Stimulated activated CD4-positive, alpha-beta T cell treated with anti-CD3 and anti-CD28 coated beads, TNF-alpha, amount 100 ng/mL, for 24 hours (primary cell): ENCODE measurements at regions not wholly inside any gene's neighbourhood (a gene's known extent, or its start where the extent isn't known, plus 50 kb on each side); places are given as distances from the start of the nearest gene placed in this dataset.
"Not testable (repeated sequence)": the region's sequence is repeated elsewhere in the genome, so short reads cannot be mapped to it uniquely, and the experiment has no call there.

ENCODE experiments used
- DNase-seq, 3 experiments: peaks; one replicate each; pipeline ENCODE4 v3.0.0-alpha.2; 2020; ENCODE audit warnings: low read depth in 3 of 3

- no peak for DNase-seq
These were observed 518.0 kb upstream of the KLF6 start for GRCh38 chr10:4303045-4303444.

DNA sequence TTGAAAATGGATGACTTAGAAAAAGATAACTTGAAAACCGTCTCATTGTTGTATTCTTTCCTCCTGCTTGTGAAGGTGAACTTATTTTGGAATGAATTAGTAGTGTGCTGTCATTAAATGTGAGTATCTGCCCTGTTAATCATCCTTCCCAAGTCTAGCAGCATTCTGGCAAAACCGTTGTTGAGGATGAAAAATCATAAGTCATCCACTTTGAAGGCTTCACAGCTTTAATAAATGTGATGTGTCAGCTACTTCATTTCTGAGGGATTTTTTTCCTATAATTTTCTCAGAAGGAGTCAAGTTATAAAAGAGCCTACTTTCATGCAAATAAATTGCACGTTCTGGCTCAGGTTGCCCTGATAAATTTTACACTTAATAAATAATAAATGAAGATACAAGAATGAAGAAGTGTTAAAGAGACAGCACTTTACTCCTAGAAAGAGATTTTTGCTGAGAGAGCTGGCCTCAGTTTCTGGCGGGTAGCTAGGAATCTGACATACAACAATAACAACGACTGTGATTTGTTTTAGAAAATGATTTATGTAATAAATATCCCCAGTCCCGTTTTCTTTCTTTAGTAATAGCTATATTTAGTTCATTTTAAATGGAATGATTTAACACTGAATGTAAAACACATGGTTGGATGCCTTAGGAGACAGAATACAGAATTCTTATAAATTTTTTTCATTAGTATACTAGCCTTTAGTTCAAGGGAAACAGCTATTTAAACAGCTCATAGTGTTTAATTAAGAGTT, 516.5 kb upstream of the KLF6 start:
- DNase-seq: no peak

- DNase-seq: no peak
These were observed 511.2 kb upstream of the KLF6 start for GRCh38 chr10:4296161-4296560.

- no peak for DNase-seq
These were observed 510.2 kb upstream of the KLF6 start for GRCh38 chr10:4294996-4295792.

DNA sequence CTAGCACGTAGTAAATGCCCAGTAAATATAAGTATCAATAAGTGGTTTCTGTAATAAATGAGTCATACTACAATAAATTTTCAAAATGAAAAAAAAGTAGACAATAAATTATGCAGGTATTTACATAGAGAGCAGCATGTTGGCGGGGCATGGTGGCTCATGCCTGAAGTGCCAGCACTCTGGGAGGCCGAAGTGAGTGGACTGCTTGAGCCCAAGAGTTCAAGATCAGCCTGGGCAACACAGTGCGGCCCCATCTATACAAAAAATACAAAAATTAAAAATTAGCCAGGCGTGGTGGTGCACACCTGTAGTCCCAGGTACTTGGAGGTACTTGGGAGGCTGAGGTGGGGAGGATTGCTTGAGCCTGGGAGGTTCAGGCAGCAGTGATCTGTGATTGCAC, 509.3 kb upstream of the KLF6 start:
- DNase-seq: no peak

DNA sequence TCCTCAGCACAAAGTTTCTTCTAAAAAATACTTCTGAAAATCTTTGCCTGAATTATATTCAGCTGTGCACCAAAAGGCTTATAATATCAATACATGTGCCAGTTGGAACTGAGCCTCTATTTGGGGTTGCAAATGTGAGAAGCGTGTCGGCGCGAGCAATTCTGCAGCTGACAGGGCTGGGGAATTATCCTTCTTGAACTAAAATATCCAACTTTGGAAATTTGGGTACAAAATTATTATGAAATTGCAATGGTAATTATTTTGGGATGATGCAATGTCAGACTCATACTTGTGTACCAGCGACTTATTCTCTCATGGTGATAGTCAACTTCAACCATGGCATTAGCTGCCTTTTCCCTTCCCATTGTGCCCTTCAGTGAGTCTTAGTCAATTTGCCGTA, 507.0 kb upstream of the KLF6 start:
- DNase-seq: no peak

- DNase-seq: no peak
These were observed 500.1 kb upstream of the KLF6 start for GRCh38 chr10:4285121-4285520.

GRCh38 chr10:4283846-4284610, 499.0 kb upstream of the KLF6 start:
- no peak for DNase-seq

DNA sequence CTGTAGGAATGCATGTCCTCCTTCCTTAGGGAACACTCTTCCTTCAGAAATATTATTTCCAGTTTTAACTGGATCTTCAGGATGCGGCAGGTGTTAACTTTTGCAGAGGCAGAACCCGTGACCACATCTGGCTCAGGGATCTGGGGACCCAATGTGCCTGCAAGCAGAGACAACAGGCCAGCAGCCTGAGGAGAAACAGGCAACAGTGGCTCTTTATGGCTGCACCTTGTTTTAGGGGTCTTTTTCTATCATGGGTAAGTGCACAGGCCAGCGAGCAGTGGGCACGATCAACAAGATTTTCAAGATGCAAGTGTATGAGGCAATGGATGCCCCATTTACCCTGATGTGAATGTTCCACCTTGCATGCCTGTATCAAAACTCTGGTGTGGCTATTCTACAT, 497.5 kb upstream of the KLF6 start:
- no peak for DNase-seq

DNA sequence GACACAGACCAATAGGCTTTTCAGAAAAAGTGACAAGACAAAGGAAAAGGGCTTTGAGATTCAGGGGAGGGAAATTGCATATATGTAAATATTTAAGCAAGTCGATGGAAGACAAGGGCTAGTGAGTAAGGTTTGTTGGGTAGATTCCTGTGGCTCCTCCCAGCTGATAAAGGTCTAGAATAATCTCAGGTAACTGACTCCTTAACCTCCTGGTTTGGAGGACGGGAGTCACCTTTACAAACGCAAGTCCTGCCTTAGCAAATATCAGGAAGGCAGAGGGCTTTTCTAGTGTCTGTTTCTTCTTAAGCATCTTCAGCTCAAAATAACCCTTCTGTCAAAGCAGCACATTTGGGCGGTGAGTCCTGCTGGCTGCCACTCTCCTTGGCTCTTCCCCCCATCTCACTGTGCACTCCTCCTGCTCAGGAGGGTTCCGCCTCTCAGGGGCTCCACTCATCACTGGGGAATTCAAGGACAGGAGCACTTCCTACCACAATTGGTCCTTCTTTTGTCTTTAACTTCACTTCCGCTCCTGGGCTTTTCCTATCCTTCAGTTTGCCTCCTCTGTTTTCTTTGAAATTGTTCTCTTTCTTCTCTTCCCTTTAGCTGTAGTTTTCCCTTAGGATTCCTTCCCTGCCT, 496.3 kb upstream of the KLF6 start:
- no peak for DNase-seq

- DNase-seq: no peak
These were observed 495.6 kb upstream of the KLF6 start for GRCh38 chr10:4280461-4281189.

DNA sequence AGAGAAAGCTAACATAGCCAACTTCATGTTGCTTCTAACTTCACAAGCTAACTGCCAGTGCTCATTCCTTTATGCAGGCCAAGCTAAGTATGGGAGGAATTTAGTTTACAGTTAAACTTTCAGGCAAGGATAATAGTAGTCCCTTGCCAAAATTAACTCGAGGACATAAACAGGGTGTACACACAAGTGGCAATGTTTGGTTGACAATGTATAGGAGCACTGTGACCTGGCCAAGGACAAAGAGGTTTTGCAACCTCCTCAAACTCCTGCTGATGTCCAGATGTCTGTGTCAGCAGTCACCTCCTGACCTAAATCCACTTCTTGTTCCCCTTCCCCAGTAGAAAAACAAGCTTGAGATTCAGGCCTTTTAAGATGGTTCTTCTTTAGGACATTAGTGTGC, 494.6 kb upstream of the KLF6 start:
- no peak for DNase-seq

DNA sequence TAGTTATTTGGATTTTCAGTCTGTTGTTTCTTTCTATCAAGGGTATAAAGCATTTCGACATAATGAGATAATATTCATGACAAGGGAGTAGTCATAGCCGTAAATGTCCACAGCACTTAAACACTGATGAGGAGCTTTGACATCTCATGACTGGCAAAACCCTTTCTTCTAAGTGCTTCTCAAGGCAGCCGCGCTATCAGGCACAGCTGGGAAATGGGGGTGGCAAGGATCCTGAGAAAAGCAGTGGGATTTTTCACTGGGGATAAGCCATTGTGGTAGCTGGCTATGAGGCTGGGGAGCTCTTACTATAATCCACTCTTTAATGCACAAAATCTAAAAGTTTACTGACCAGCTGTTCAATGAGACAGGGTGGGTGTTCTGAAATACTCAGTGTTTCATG, 493.2 kb upstream of the KLF6 start:
- DNase-seq: no peak

DNA sequence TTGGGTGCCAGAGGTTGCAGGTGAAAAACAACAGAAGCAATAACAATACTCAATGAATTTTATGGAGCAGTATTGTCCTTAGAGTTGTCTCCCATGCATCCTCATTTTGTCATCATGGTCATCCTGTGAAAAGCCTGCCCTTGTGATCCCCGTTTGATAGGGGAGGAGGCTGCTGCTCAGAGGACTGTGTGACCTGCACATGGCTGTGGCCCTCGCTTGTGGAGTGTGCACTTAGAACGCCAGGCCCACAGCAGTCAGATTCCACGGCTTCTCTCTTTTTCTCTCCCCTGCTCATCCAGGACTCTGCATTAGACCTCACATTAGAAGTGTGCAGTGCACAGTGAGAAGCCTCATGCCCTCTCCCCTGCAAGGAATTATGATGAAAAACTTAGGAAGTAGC, 491.1 kb upstream of the KLF6 start:
- no peak for DNase-seq

GRCh38 chr10:4274671-4275070, 489.7 kb upstream of the KLF6 start:
- not testable (repeated sequence) for DNase-seq

DNA sequence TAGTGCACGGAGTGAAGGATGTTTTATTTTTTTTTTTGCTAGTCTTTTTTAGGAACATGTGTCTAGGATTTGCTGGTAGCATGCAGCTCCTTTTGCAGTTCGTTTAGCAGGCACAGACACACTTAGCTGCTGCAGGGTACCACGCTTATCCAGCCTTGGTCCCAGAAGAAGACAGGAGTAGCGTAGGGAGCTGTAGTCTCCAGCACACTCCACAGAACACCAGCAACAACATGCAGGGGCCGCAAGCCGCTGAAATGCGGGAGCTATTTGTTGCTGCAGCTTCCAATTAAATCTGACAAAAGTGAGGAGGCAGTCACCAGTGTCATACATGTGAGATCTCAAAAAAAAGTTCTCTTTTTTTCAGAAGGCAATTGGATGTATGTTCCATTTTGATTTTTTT, 486.2 kb upstream of the KLF6 start:
- DNase-seq: no peak

GRCh38 chr10:4270116-4270515, 485.1 kb upstream of the KLF6 start:
- no peak for DNase-seq

DNA sequence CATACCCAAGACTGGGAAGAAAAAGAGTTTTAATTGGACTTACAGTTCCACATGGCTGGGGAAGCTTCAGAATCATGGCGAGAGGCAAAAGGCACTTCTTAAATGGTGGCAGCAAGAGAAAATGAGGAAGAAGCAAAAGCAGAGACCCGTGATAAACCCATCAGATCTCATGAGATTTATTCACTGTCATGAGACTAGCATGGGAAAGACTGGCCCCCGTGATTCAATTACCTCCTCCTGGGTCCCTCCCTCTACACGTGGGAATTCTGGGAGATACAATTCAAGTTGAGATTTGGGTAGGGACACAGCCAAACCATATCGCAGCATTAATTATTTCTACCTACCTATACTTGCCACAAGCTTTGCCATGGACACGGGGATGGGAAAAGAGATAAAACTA, 483.5 kb upstream of the KLF6 start:
- DNase-seq: not testable (repeated sequence)

DNA sequence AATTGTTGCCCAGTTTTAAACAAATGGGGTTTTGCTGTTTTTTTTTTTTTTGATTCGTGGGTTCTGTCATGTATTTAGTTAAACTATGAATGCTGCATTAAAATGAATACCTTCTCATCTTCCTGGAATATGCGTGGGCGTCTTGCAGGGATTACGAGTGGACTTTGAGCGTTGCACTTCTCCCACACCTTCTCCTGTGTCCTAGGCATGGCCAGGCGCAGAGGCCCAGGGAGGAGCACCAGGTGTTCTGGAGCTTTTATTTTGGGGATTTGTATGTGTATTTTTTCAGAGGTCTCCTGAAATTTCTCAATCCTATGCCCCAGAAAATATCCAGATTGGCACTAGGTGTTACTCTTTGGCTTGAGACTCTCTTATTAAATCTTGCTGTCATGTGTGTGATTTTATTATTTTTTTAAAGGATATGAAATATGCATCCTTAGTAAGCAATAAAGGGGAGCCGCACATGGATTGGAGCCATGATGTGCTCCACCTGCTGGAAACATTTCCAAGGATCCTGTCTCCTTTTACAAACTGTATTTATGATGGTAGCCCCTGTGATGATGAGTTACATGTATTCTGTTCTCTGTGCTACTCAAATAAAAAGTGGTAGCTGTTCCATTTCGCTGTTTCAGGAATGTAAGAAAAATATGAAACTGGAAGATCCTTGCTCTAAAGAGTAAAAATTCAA, 482.2 kb upstream of the KLF6 start:
- no peak for DNase-seq

- no peak for DNase-seq
These were observed 481.5 kb upstream of the KLF6 start for GRCh38 chr10:4266416-4267085.
